NCI-H446 (cell line): ENCODE measurements at regions not wholly inside any gene's neighbourhood (a gene's known extent, or its start where the extent isn't known, plus 50 kb on each side); places are given as distances from the start of the nearest gene placed in this dataset.
"Not testable (repeated sequence)": the region's sequence is repeated elsewhere in the genome, so short reads cannot be mapped to it uniquely, and the experiment has no call there.

Experiments
- DNase-seq, 2 experiments: peaks; one replicate each; lab custom pipeline; 2025; lab: John Stamatoyannopoulos, UW

DNA sequence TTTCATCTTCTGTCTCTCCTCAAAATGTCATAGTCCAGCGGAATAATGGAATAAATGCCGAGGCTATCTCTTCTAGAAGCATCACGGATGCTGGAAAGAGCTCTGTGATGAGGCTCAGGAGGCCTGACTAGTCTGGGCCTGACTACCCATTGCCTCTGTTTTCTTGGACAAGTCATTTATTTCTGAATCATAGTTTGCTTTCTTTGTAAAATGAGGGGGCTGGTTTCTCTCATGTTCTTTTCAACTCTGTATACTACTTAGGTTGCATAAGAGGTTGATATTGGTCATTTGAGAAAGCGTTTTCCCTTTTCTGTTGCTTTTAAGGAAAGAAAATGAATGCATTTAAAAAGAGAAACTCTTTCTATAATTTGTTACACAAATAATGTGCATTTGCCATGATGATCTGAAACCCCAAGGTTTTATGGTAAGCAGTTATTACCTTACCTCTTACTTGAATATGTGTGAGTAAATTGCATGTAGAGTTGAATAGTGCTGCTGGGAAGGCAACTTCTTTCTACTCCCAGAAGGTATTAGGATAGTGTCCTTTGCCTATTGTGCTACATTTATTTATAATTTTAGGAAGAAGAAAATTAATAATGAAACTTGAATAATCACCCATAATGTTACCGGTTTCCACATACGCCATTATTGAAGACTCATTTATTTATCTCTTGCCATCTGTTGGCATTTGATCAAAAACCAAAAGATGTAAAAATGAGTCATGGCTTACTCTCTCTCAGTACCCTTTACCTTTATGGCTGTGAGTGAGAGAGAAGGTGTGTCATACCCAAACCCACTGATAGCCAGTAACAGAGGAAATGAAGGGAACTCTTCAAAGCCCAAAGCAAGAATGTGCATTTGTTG lies 179.1 kb downstream of the FASLG start:
- DNase-seq, result no peak

DNA sequence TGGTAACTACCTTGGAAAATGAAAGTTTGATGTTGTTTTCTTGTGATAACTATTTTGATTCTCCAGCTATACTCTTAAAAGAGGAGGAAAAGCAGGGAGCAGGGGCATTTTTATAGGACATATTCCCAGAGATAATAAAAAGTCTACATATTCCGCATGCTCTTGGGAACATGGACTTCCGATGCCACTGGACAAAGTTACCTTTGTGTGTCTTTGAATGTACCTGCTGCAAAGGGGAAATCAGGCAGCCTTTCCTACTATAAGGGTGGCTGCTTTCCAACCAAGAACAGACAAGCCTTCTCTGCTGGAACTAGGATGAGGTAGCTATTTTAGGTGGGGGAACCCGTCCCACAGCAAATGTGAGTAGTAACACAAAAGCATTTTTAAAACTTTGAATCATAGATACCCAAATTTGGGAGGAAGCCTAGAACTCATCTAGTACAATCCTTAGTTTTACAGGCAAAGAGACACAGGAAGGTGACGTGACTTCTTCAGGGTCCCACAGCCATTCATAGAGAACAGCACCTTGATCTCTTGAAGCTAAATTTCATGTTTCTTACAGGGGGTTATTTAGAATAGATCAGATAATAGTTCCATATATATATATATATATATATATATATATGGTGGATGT lies 179.9 kb downstream of the FASLG start:
- DNase-seq, result no peak

DNA sequence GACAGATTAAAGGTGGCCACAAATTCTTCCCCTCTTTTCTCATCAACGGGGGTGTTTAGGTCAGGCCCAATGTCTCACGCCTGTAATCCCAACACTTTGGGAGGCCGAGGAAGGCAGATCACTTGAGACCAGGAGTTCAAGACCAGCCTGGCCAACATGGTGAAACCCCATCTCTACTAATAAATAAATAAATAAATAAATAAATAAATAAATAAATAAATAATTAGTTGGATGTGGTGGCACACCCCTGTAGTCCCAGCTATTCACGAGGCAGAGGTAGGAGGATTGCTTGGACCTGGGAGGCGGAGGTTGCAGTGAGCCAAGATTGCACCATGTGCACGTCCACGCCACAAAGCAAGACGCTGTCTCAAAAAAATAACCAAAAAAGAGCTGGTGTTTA lies 180.7 kb downstream of the FASLG start:
- DNase-seq, result not testable (repeated sequence)

DNA sequence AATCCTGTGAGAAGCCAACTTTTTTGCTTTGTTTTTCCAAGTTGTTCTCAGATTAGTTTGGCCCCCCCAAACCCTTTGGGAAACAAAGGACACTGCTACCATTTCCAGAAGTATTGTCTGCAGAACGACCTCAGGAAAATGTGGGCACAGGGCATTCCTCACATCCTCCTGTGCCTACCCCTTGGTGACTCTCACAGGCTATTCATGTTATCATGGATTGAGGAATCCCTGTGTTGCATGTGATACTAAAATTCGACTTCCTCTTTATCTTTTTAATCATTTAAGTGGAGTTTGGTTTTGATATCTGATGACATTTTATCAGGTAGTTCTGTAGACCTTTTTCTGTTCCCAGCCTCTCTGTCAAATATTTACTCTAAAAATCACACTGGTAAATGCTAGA lies 184.5 kb downstream of the FASLG start:
- DNase-seq, result no peak

DNA sequence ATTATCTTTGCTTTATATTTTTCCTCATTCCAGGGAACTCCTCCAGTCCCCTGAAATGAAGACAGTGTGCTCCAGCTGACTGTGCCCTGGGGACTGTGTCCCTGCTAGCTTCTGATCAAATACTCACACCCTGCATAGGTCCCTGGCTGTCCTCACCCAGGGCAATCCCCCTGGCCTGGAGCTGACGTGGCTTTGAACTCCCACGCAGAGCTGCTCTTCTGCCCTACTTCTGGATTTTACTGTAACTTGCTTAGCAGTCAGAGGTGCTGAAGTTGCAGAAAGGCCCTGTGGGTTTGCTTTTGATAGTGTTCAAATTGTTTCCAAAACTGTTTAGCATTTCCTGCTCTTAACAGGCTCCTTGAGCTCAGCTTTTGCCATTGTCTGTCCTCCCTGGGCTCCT lies 186.5 kb downstream of the FASLG start:
- no peak for DNase-seq

DNA sequence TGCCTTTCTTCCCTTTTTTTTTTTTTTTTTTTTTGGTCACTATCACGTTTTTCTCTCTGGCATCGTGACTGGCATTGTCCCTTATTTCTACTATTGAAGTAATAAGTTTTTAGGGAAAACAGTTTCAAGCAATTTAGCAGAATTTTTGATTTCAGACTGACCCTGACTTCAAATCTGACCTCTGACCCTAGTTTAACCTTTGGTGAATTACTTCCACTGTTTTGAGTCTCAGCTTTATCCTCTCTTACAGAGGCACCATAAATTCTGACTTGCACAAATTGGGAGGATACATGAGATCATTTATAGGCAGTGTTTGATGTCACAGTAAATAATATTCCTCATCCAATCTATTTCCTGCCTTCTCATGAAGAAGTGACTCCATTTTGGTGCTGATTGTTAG lies 187.0 kb downstream of the FASLG start:
- DNase-seq, result no peak

DNA sequence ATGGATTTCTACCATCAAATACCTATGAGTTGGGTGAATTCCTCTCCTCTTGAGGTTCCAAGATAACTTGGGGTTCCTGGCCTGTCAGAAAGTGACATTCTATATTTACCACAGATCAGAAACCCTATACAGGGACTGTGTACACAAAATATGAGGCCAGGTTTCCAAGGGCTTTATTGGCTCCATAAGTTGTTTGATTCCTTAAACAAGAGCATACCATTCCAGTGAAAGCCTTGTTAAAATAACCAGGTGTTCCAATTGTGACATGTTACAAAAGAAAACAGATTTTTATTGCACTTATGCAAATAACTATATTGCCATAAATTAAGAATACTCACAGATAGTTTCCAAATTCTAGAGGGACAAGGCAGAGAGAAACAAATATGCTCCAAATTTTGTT lies 188.9 kb downstream of the FASLG start:
- not testable (repeated sequence) for DNase-seq

DNA sequence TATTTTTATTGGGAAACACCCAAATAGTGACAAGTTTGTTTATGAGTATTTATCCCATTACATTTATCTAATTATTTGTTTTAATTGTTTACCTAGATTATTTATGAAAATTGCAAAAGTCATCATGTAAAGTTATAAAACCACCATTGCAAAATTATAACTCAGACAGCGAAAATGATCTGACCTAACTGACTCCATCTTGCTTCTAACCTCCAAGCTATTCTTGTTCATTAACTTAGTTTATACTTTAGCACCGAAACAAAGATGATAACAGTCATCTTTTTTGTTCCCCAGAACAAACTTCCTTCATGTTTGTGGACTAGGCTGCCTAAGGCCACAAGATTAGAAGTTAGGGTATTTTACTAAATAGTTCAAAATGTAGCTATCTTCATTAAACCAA lies 190.8 kb downstream of the FASLG start:
- no peak for DNase-seq

DNA sequence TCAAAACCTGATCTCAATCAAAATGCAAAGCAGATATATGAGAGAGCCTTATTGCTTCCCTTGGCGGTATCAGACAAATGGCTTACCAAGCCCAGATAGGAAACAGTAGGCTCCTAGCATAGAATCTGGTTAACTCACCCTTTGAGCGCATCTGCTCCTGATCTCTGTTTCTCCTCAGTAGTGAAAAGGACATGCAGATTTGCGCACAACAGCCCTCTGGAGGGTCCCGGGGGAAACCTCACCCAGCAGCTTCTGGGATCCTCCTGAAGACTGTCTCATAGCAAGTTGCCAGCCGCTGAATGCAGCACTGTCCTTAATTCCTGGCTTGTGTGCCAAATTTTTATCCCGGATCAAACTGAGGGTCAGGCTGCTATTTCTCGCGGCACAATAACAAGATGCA lies 192.2 kb downstream of the FASLG start:
- DNase-seq, result no peak

DNA sequence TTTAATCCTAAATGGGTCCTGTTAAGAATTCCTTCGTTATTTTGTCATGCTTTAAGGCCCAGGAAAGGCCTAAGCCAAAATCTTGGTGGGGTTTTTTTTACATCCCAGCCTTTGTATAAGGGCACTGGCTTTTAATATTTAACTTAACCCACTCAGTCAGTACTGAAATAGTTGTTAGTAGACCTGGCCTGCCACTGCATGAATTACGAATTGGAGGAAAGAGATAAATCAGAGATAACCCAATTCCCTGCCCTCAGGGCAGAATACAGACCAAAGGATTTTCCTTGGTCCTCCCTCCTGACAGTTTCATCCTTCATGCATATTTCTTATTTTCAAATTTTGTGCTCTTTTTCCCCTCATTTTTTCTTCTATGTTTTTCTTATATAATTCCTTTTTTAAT lies 193.0 kb downstream of the FASLG start:
- DNase-seq, result no peak

DNA sequence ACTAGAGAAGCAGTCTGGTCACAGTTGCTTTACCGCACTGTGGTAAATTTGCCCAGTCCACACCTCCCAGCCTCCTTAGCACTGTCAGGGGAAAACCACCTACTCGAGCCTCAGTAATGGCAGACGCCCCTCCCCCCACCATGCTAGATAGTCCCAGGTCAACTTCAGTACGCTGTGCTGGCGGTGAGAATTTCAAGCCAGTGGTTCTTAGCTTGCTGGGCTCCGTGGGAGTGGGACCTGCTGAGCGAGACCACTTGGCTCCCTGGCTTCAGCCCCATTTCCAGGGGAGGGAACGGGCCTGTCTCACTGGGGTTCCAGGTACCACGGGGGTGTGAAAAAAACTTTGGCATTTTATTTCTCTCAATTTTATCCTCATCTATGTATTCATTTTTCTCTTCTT lies 194.8 kb downstream of the TNFSF18 start:
- DNase-seq, result not testable (repeated sequence)

DNA sequence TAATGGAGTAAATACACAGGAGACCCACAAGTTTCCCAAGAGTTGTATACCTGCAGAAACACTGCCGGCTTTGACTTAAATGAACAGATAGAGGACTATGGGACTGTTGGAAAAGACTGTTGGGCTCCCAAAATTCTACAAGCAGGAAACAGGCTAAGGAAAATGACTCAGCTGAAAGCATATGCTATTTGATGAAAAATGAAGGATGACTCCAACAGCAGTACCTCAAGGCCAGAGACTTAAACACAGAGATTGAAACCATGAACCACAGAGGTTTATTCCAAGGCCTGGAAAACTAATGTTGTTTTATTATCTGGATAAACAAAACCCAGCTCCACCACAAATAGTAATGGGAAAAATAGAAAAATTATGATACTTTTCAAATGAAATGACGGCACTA lies 187.7 kb downstream of the TNFSF18 start:
- DNase-seq, result no peak

DNA sequence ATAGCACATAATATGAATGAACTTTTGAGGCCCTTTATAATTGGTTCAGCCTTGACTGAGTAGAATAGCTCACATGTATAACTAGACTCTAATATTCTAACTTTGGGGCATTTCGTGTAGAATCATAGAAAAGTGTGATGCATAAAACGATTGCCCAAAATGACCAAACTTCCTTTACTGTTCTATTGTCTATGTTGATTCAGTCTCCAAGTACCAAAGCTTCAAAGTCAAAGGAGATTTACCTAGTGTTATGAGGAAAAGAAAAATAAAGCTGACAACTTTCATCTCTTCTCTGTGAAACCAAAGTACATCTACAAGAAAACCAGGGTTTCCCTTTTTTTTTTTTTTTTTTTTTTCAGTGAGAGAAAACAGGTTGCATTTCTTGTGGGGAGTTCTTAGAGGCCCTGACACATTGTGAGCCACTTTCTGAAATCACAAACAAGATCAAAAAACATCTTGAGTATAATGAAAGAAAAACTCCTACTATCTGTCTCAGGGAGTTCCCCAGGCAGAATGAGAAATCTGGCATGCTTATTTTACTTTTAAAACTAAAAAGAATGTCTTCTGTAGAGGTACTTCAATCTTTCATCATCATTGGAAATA lies 183.4 kb downstream of the TNFSF18 start:
- no peak for DNase-seq

DNA sequence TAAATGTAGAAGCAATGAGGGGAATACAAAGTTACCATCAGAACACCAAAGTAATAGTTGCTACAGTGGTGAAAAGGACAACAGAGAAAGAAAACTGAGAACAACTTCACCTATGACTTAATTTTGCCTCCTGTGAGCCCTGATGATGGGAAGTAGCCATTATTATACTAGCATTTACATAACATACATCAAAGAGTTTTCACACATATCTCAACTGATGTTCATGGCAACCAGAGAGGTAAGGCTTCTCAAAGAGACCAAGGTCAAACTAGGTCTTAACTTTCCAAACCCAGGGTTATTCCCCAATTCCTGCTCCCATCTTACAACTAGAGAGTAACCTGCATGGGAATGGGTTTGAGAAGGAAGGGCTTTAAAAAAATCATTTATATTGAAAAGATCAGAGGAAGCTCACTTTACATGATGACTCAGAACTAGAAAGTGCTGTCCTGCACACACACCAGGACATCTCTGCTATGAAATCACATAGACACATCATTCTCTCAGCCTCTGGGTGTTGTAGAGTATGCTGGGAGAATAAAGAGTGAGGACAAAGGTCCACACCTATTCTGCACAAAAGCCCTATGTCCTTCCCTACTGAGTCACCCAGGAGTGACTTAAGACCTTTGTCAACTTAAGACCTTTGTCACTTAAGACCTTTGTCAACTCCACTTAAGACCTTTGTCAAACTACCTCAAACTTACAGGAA lies 179.7 kb downstream of the TNFSF18 start:
- DNase-seq, result no peak

DNA sequence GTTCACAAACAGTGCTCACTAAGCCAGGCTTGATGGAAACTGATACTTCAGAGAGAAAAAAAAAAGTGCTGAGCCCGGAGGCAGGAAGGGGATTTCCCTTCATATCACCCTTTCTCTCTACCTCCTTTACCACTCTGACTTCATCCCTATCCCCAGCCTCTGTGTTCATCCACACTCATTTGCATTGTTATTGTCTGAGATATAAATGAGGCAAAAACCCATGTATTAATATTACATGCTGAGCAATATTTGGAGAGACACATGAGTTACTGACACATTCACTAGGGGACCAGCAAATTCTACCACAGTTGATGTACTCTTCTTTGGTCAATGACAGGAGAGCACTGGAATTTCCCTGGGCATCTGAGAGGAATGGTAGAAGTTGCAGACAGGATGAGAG lies 175.8 kb downstream of the TNFSF18 start:
- no peak for DNase-seq

DNA sequence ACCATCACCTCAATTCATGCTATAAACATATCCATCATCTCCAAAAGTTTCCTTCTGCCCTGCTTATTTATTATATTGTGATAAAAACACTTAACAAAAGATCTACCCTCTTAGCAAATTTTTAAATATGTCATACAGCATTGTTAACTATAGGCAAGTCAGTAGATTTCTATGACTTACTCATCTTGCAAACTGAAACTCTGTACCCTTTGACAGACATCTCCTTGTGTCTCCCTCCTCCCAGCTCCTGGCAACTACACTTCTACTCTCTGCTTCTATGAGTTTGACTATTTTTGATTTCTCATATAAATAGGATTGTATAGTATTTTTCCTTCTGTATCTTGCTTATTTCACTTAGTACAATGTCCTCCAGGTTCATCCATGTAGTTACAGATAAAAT lies 174.8 kb downstream of the TNFSF18 start:
- no peak for DNase-seq

DNA sequence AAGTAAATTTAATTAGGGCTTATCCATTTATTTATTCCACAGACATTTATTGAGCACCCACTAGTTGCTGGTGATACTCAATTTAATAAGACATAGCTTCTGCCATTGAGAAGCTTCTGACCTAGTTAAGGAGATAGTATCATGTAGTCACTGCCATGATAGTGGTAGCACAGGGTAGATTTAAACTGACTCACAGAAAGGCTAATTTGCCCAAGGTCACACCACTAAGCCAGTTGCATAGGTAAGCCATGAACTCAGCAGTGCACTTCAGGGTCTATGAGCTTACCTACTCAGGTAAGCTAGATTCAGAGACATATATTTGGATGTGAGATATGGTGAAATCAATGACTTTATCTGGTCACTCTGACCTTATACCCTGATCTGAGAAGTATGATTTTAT lies 168.4 kb downstream of the TNFSF18 start:
- no peak for DNase-seq

DNA sequence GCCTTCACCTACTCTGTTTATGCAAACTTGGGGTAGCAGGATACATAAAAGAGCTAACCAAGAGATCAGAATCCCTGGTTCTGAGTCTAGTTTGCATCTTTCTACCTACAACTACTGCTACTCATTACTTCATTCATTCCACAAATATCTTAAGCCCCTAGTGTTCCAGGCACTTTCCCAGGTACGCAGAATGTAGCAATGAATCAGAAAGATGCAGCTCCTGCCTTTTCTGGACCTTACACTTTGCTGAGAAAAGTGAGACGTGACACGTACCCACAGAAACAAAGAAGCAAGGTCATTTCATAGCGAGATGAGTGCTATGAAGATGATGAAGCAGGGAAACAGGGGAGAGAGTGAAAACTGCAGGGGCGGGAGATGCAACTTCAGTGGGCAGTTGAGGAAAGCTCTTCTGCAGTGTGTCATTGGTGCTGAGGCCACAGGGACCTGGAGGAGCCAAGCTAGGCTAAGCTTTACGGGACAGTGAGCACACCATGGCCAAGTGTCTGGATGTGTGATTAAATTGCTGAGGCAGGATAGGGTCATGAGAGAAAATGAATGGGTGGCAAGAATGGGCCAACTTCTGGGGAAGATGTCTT lies 167.9 kb downstream of the TNFSF18 start:
- no peak for DNase-seq

DNA sequence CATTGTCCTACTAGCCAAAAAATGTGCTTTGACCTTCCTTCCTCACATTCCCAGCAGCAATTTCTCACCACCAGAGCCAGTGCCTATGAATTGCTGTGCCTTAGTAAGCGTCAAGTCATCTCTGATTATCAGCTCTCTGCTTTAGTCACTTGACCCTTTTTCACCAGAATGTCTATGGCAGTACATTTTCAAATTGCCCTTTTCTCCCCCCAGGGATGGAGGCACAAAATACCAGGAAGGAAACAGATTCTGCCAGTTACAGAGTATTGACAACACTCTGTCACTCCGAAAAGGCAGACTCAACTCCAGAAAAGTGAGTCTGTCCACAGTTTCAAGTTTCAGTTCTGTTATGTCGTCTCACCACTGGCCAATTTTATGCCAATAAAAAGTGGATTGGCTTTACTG lies 167.4 kb downstream of the TNFSF18 start:
- no peak for DNase-seq

DNA sequence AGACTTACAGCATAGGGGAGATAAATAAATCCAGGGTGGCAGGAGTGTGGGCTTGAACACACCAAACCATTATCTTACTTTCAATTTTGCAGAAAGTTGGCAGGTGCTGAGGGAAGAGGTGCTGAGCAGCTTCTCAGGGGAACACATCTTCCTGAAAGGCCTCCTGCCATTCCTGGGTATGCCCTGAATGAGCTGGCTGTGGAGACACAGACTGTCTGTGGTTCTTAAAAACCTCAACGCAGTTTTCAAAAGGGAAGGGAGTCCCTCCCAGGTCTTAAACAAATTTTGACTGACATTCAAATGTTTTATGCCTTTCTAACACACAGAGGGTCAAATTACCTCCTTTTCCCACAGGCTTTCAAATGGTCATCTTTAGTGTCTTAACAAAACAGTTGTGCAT lies 166.9 kb downstream of the TNFSF18 start:
- no peak for DNase-seq

DNA sequence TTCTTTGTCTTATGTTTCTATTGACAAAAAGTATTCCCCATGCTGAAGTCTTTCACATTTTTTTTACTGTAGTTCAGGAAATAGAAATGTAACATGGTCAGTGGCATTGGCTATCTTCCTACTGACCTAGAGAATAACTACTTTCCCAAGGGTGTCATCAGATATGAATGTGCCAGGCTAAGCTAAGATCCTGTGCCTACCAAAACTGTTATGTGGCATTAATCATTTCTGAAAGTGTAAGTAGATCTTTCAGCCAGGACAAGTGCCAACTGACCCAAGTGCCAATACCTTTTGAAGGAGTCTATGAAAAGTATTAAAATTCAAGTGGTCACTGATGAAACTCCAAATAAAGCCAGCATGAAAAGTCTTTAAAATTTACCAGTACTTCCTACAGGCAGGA lies 165.3 kb downstream of the TNFSF18 start:
- no peak for DNase-seq

DNA sequence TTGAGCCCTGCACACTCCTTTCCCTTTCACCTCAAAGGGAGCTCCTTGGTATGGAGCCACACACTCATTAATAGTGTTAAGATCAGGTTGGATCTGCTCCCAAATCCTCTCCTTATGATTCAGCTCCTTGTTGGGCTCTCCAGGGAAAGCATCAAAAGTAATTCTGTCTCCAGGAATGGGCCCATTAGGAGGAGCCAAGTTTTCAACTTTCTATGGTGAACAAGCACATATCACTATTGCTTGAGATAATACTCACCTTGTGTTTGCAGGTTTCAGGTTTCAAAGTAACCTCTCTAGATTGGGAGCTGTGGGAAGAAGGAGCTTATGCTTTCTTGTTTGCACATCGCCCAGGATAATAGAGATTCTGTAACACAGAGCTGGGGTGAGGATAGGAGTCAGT lies 164.8 kb downstream of the TNFSF18 start:
- DNase-seq, result no peak
